ENCODE measurements at regions not wholly inside any gene's neighbourhood (a gene's known extent, or its start where the extent isn't known, plus 50 kb on each side); places are given as distances from the start of the nearest gene placed in this dataset.

GRCh38 chr2:45209302-45209701, 200.1 kb upstream of the SIX2 start:
- TF ChIP-seq CTCF (IDR thresholded peaks at IDR 0.05) (no peak), POLR2A (IDR thresholded peaks at IDR 0.05) (no peak), POLR2AphosphoS5 (IDR thresholded peaks at IDR 0.05) (no peak), EP300 (IDR thresholded peaks at IDR 0.05) (no peak)
